K562 (cell line): ENCODE measurements at regions not wholly inside any gene's neighbourhood (a gene's known extent, or its start where the extent isn't known, plus 50 kb on each side); places are given as distances from the start of the nearest gene placed in this dataset.

Experiments
- CREB1 ChIP-seq, 2 experiments: sonication (generic) in 1 of 2; formaldehyde crosslinking in 1 of 2; IDR thresholded peaks; 2 replicates each; pipeline versions ENCODE4 v1.6.1 to v1.8.0; 2012 to 2022; ENCODE audit warnings: inconsistent platforms in 1 of 2, mild to moderate bottlenecking in 1 of 2, missing genetic modification reagents in 1 of 2, moderate library complexity in 1 of 2
- EP300 ChIP-seq: IDR thresholded peaks from 2 replicates; pipeline ENCODE4 v1.6.1; 2012; ENCODE audit warnings: low read length, improper control_type of control experiment
- HDAC1 ChIP-seq, 2 experiments: fragments of 450-650 bp; IDR thresholded peaks; 2 replicates each; pipeline ENCODE4 v1.6.1; 2016 to 2017; ENCODE audit warnings: inconsistent platforms in 1 of 2, mild to moderate bottlenecking in 1 of 2, moderate library complexity in 1 of 2
- L3MBTL2 ChIP-seq: fragments of 450-650 bp; IDR thresholded peaks from 2 replicates; pipeline ENCODE4 v1.6.1; 2016; ENCODE audit warnings: mild to moderate bottlenecking, moderate library complexity
- LCOR ChIP-seq: sonication (generic); formaldehyde crosslinking; IDR thresholded peaks from 2 replicates; pipeline ENCODE4 v1.8.0; 2022; ENCODE audit warnings: mild to moderate bottlenecking, missing genetic modification reagents
- NFE2L1 ChIP-seq: fragments of 450-650 bp; IDR thresholded peaks from 2 replicates; pipeline ENCODE4 v1.6.1; 2016; ENCODE audit warnings: missing genetic modification characterization, low read depth, mild to moderate bottlenecking, missing compliant biosample characterization, moderate library complexity, borderline replicate concordance
- PRDM10 ChIP-seq: fragments of 450-650 bp; IDR thresholded peaks from 2 replicates; pipeline ENCODE4 v1.6.1; 2018; ENCODE audit not compliant: partially characterized antibody
- RAD21 ChIP-seq, 2 experiments: fragments of 250-450 bp in 1 of 2; fragments of 450-650 bp in 1 of 2; sonication (Bioruptor Pico) in 1 of 2; formaldehyde crosslinking in 1 of 2; IDR thresholded peaks in 1 of 2; conservative IDR thresholded peaks in 1 of 2; 2 replicates each; pipeline versions ENCODE4 v1.4.0 to v1.8.0; 2020 to 2022; ENCODE audit warnings: mild to moderate bottlenecking in 2 of 2, moderate library complexity in 1 of 2
- ZFP30 ChIP-seq: fragments of 250-450 bp; sonication (Bioruptor Pico); IDR thresholded peaks from 2 replicates; pipeline ENCODE4 v1.8.0; 2022; ENCODE audit warnings: moderate library complexity, mild to moderate bottlenecking, inconsistent platforms, borderline replicate concordance
- ZHX1 ChIP-seq: fragments of 150-350 bp; conservative IDR thresholded peaks from 2 replicates; pipeline ENCODE4 v1.6.1; 2014; ENCODE audit warnings: low read length
- ZNF431 ChIP-seq: sonication (generic); formaldehyde crosslinking; IDR thresholded peaks from 2 replicates; pipeline ENCODE4 v1.8.0; 2022; ENCODE audit warnings: mild to moderate bottlenecking, missing genetic modification reagents
- TF ChIP-seq, protein P1 (sequence below): fragments of 250-450 bp; sonication (Bioruptor Pico); IDR thresholded peaks from 2 replicates; pipeline ENCODE4 v1.9.0; 2021; ENCODE audit warnings: mild to moderate bottlenecking, inconsistent platforms

DNA sequence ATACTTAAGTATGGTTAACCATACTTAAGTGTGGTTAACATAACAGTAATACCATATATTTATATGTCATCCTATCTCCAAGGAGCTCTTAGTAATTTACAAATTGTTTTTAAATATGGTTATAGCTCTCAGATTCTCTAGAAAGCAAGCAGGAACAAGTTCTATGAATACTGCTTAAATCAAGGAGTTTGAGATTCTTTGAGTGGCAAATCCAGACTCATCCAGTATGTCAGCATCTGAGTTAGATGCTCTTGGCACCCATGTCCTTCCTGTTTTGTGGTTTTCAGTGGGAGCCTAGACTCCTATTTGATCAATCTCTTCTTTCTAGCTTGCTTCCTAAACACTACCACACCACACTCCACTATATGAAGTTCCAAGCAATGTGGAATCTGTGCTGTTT lies 114.7 kb upstream of the GDNF start:
- no peak for TF ChIP-seq ZFP30 (CRISPR knock-in tag)
- TF ChIP-seq LCOR (CRISPR knock-in tag), result no peak
- TF ChIP-seq CREB1 (IDR thresholded peaks at IDR 0.05), result no peak
- TF ChIP-seq CREB1 (CRISPR knock-in tag; IDR thresholded peaks at IDR 0.05), result no peak
- TF ChIP-seq PRDM10, result no peak
- TF ChIP-seq, protein P1, sequence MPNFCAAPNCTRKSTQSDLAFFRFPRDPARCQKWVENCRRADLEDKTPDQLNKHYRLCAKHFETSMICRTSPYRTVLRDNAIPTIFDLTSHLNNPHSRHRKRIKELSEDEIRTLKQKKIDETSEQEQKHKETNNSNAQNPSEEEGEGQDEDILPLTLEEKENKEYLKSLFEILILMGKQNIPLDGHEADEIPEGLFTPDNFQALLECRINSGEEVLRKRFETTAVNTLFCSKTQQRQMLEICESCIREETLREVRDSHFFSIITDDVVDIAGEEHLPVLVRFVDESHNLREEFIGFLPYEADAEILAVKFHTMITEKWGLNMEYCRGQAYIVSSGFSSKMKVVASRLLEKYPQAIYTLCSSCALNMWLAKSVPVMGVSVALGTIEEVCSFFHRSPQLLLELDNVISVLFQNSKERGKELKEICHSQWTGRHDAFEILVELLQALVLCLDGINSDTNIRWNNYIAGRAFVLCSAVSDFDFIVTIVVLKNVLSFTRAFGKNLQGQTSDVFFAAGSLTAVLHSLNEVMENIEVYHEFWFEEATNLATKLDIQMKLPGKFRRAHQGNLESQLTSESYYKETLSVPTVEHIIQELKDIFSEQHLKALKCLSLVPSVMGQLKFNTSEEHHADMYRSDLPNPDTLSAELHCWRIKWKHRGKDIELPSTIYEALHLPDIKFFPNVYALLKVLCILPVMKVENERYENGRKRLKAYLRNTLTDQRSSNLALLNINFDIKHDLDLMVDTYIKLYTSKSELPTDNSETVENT, result no peak
- no peak for TF ChIP-seq RAD21 (CRISPR knock-in tag; conservative IDR thresholded peaks at IDR 0.05 in 1 of 2, IDR thresholded peaks at IDR 0.05 in 1 of 2)
- no peak for TF ChIP-seq L3MBTL2
- TF ChIP-seq ZHX1, result no peak
- no peak for TF ChIP-seq NFE2L1 (tag)
- no peak for TF ChIP-seq HDAC1 (IDR thresholded peaks at IDR 0.05)
- no peak for TF ChIP-seq ZNF431
- no peak for TF ChIP-seq EP300
